HUES64 (cell line): ENCODE measurements at regions not wholly inside any gene's neighbourhood (a gene's known extent, or its start where the extent isn't known, plus 50 kb on each side); places are given as distances from the start of the nearest gene placed in this dataset.

ENCODE experiments used
- H3K27ac ChIP-seq: 2 replicates; pipeline ENCODE4 v1.7.0; 2013; ENCODE audit warnings: low read depth, low read length, inconsistent platforms
- H3K27me3 ChIP-seq: 2 replicates; pipeline ENCODE4 v1.6.1; 2013; ENCODE audit warnings: mild to moderate bottlenecking, low read length; ENCODE audit not compliant: insufficient read depth
- H3K36me3 ChIP-seq: 2 replicates; pipeline ENCODE4 v1.6.1; 2013; ENCODE audit warnings: mild to moderate bottlenecking, low read length; ENCODE audit not compliant: insufficient read depth
- H3K4me1 ChIP-seq: 2 replicates; pipeline ENCODE4 v1.6.1; 2013; ENCODE audit warnings: mild to moderate bottlenecking, low read length, moderate library complexity; ENCODE audit not compliant: insufficient read depth
- H3K4me3 ChIP-seq: 2 replicates; pipeline ENCODE4 v1.5.1; 2013; ENCODE audit warnings: mild to moderate bottlenecking, low read length, moderate library complexity
- H3K9ac ChIP-seq: 2 replicates; pipeline ENCODE4 v1.6.1; 2013; ENCODE audit warnings: mild to moderate bottlenecking, low read depth, low read length
- H3K9me3 ChIP-seq: 2 replicates; pipeline ENCODE4 v1.6.1; 2013; ENCODE audit warnings: low read depth, low read length; ENCODE audit not compliant: insufficient read depth
- WGBS: fragments of 150-250, 120-280 bp; methylation state at CpG from one replicate; pipeline ENCODE4 v1.1.7; 2013; ENCODE audit warnings: missing lambda C conversion rate; 5-methylcytosine and 5-hydroxymethylcytosine counted together

- H3K36me3 ChIP-seq = no peaks in the 10 kb centered on the region
- H3K27ac ChIP-seq = no peak overlapping the region
- WGBS = 91% methylated on average over 3 of the region's 4 CpGs
- H3K9ac ChIP-seq = no peak overlapping the region
- no peaks in the 10 kb centered on the region for H3K9me3 ChIP-seq
- H3K27me3 ChIP-seq = no peaks in the 10 kb centered on the region
- H3K4me3 ChIP-seq = no peak overlapping the region
- H3K4me1 ChIP-seq = no peaks in the 10 kb centered on the region
Measured at GRCh38 chr2:64704161-64704560, 50.4 kb upstream of the SERTAD2 start.

GRCh38 chr2:64704996-64705395, 51.3 kb upstream of the SERTAD2 start:
- Histone ChIP-seq H3K27ac (no peak overlapping the region), H3K4me3 (no peak overlapping the region), H3K9me3 (no peaks in the 10 kb centered on the region), H3K36me3 (no peaks in the 10 kb centered on the region), H3K9ac (no peak overlapping the region), H3K4me1 (no peaks in the 10 kb centered on the region), H3K27me3 (no peaks in the 10 kb centered on the region)
- WGBS = 90% methylated on average over 1 of the region's 1 CpG

- no peak overlapping the region for H3K4me3 ChIP-seq
- H3K9ac ChIP-seq = no peak overlapping the region
- H3K36me3 ChIP-seq = no peaks in the 10 kb centered on the region
- 95% methylated on average over 2 of the region's 2 CpGs for WGBS
- no peak overlapping the region for H3K27ac ChIP-seq
- H3K4me1 ChIP-seq = no peaks in the 10 kb centered on the region
- H3K9me3 ChIP-seq = no peaks in the 10 kb centered on the region
- no peaks in the 10 kb centered on the region for H3K27me3 ChIP-seq
Measured at GRCh38 chr2:64707276-64707675, 53.6 kb upstream of the SERTAD2 start.

- WGBS = 97% methylated on average over 3 of the region's 3 CpGs
- no peaks in the 10 kb centered on the region for H3K36me3 ChIP-seq
Measured at GRCh38 chr2:64708829-64709228, 55.1 kb upstream of the SERTAD2 start.

GRCh38 chr2:64711252-64711800, 57.6 kb upstream of the SERTAD2 start:
- H3K36me3 ChIP-seq = no peaks in the 10 kb centered on the region
- no peaks in the 10 kb centered on the region for H3K4me1 ChIP-seq
- no peak overlapping the region for H3K9ac ChIP-seq
- H3K9me3 ChIP-seq = no peaks in the 10 kb centered on the region
- H3K4me3 ChIP-seq = no peak overlapping the region
- WGBS = 94% methylated on average over 6 of the region's 7 CpGs
- no peak overlapping the region for H3K27ac ChIP-seq
- no peaks in the 10 kb centered on the region for H3K27me3 ChIP-seq

More at GRCh38 chr2:64708829-64709228, 55.1 kb upstream of the SERTAD2 start:
- Histone ChIP-seq H3K9ac (no peak overlapping the region), H3K4me3 (no peak overlapping the region), H3K4me1 (no peaks in the 10 kb centered on the region), H3K9me3 (no peaks in the 10 kb centered on the region), H3K27me3 (no peaks in the 10 kb centered on the region), H3K27ac (no peak overlapping the region)

GRCh38 chr2:64713686-64714085, 60.0 kb upstream of the SERTAD2 start:
- Histone ChIP-seq H3K9me3 (no peaks in the 10 kb centered on the region), H3K27me3 (no peaks in the 10 kb centered on the region), H3K27ac (no peak overlapping the region), H3K9ac (no peak overlapping the region), H3K4me3 (no peak overlapping the region), H3K4me1 (no peaks in the 10 kb centered on the region), H3K36me3 (no peaks in the 10 kb centered on the region)
- WGBS = 95% methylated on average over 2 of the region's 2 CpGs

GRCh38 chr2:64716569-64716968, 62.9 kb upstream of the SERTAD2 start:
- no peaks in the 10 kb centered on the region for H3K9me3 ChIP-seq

GRCh38 chr2:64718250-64718885, 64.7 kb upstream of the SERTAD2 start:
- no peaks in the 10 kb centered on the region for H3K4me1 ChIP-seq
- no peaks in the 10 kb centered on the region for H3K36me3 ChIP-seq
- H3K9ac ChIP-seq = no peak overlapping the region
- H3K9me3 ChIP-seq = no peaks in the 10 kb centered on the region
- no peaks in the 10 kb centered on the region for H3K27me3 ChIP-seq
- H3K27ac ChIP-seq = no peak overlapping the region
- H3K4me3 ChIP-seq = no peak overlapping the region
- WGBS = 88% methylated on average over 3 of the region's 4 CpGs

More at GRCh38 chr2:64716569-64716968, 62.9 kb upstream of the SERTAD2 start:
- 88% methylated on average over 6 of the region's 7 CpGs for WGBS
- Histone ChIP-seq H3K4me1 (no peaks in the 10 kb centered on the region), H3K4me3 (no peak overlapping the region), H3K27ac (no peak overlapping the region), H3K27me3 (no peaks in the 10 kb centered on the region), H3K9ac (no peak overlapping the region), H3K36me3 (no peaks in the 10 kb centered on the region)

- Histone ChIP-seq H3K9me3 (no peaks in the 10 kb centered on the region), H3K9ac (no peak overlapping the region), H3K36me3 (no peaks in the 10 kb centered on the region), H3K4me3 (no peak overlapping the region), H3K4me1 (no peaks in the 10 kb centered on the region), H3K27ac (no peak overlapping the region), H3K27me3 (no peaks in the 10 kb centered on the region)
- 85% methylated on average over 5 of the region's 5 CpGs for WGBS
Measured at GRCh38 chr2:64720535-64721319, 67.0 kb upstream of the SERTAD2 start.

GRCh38 chr2:64721320-64721623, 67.6 kb upstream of the SERTAD2 start:
- Histone ChIP-seq H3K4me3 (no peak overlapping the region), H3K36me3 (no peaks in the 10 kb centered on the region), H3K4me1 (0 out of 2 replicates have a peak, but pooled peaks cover 3% of the 10 kb centered on the region), H3K27me3 (no peaks in the 10 kb centered on the region), H3K27ac (no peak overlapping the region), H3K9me3 (no peaks in the 10 kb centered on the region), H3K9ac (no peak overlapping the region)
- 87% methylated on average over 4 of the region's 5 CpGs for WGBS

- no peaks in the 10 kb centered on the region for H3K27me3 ChIP-seq
- 92% methylated on average over 2 of the region's 2 CpGs for WGBS
- no peaks in the 10 kb centered on the region for H3K9me3 ChIP-seq
- no peak overlapping the region for H3K4me3 ChIP-seq
- H3K36me3 ChIP-seq = no peaks in the 10 kb centered on the region
- H3K9ac ChIP-seq = no peak overlapping the region
- H3K27ac ChIP-seq = no peak overlapping the region
- peaks cover 11% of the 10 kb centered on the region for H3K4me1 ChIP-seq
Measured at GRCh38 chr2:64722291-64723044, 68.8 kb upstream of the SERTAD2 start.
